NCI-H1092 (cell line): ENCODE measurements at regions not wholly inside any gene's neighbourhood (a gene's known extent, or its start where the extent isn't known, plus 50 kb on each side); places are given as distances from the start of the nearest gene placed in this dataset.

Experiments
- DNase-seq: peaks from one replicate; lab custom pipeline; 2025; lab: John Stamatoyannopoulos, UW

DNA sequence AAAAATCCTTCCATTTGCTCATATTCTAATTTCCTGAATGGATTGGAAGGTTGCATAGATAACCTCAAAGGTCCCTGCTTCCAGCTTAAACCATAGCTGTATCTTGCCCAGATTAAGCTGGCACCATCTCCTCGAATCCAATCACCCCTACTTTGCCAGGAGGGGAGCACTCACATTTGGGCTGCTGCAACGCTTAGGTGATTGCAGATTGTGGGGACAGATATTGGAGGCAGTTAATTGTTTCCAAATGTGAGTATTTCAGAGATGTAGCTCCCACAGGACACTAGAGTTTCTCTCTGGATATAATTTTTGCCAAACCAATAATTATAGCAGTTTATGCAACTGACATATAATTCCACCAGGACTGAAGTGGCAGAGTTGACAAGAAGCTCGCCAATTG, 53.5 kb upstream of the ACSL1 start:
- no peak for DNase-seq

- DNase-seq = no peak
Measured at GRCh38 chr4:184882276-184882675, 56.5 kb upstream of the ACSL1 start.

- DNase-seq = no peak
Measured at GRCh38 chr4:184883024-184883423, 57.3 kb upstream of the ACSL1 start.

- DNase-seq = no peak
Measured at GRCh38 chr4:184884883-184885282, 59.1 kb upstream of the ACSL1 start.

GRCh38 chr4:184885602-184886001, 59.8 kb upstream of the ACSL1 start:
- no peak for DNase-seq

DNA sequence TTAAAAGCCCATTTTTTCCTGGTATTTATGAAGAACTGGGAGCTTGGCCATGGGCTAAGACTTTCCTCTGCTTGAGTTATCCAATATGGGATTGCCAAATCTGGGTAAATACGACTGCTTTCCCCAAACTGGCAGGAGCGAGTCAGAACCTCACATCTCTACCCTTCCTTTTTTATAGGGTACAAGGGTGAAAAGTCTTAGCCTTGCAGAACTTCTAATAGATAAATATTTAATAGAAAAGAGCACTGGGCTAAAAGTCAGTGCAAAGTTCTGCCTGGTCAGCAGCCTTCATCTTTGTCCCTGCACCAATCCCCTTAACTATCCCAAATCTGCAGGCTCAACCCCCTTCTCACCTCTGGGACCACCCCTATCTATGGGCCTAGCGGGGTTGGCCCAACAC, 61.6 kb upstream of the ACSL1 start:
- no peak for DNase-seq

- DNase-seq = no peak
Measured at GRCh38 chr4:184887947-184888346, 62.2 kb upstream of the ACSL1 start.

GRCh38 chr4:184889666-184890335, 64.0 kb upstream of the ACSL1 start:
- no peak for DNase-seq

GRCh38 chr4:184890499-184890898, 64.7 kb upstream of the ACSL1 start:
- no peak for DNase-seq

GRCh38 chr4:184891816-184892397, 66.1 kb upstream of the ACSL1 start:
- DNase-seq = no peak

GRCh38 chr4:184892999-184893398, 67.2 kb upstream of the ACSL1 start:
- no peak for DNase-seq

DNA sequence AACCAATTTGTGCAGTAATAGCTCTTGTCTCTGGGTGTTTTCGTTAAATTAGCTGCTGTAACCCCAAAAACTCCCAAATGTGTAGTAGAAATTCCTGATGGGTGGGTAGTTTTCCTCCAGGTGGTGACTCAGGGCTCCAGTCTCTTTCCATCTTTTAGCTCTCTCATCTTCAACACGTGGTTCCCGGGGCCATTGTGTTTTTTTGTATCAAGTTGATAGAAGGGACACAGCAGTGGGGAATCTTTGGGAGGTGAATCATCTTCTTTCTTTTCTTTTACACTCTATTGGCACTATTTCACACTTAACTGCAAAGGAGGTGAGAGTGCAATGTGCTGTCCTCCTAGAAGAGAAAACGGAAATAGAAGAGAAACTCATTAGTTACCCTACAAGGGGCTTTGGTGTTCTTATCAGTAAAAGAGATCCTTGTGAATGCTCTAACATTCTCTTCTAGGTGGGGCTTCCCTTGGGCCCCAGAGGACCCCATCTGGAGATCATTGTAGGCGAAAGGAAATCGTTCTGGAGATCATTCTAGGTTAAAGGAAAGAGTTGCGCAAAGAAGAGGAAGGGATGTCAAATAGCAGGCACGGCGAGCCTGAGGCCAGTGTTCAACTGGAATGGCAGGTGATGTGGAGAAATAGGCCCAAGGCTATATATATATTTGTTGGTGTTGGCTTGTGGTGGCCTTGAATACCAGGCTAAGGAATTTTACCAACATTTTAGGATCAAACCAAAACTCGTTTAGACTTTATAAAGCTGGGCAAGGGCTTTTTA, 68.2 kb upstream of the ACSL1 start:
- DNase-seq = no peak

- DNase-seq = no peak
Measured at GRCh38 chr4:184895012-184895695, 69.4 kb upstream of the ACSL1 start.

DNA sequence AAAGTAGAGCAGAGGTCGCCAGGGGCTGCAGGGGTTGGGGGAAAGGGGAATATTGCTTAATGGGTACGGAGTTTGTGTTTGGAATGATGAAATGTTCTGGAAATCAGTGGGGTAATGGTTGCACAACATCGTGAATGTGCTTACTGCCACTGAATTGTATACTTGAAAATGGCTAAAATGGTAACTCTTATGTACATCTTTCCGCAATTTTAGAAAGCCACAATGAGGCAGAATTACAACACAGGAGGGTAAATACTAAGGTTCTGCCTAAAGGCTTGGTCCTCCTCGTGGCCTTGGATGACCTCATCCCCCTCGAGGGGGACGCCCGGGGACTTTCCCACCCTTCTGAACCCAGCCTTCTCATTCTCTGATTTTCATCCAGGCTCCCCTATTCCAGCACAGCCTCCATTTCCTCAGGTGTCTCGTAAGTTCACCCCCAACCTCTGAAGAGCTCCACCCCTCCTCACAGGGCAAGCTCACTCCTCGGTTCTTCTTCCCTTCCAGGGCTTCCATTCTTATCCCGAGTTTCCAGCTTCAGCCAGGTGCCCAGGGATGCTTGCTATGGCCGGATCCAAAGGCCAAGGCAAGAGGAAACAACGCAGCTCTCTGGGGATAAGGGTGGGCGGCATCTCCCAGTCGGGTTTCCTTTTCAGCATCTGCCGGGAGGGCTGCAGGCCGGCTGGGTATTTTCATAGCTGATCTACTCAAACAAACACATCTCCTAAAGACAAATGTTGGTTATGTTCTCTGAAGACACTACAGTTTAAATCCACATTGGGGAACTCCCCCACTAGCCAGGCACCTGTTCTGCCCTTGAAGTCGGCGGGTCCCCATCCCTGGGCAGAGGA, 71.3 kb upstream of the ACSL1 start:
- DNase-seq = no peak

DNA sequence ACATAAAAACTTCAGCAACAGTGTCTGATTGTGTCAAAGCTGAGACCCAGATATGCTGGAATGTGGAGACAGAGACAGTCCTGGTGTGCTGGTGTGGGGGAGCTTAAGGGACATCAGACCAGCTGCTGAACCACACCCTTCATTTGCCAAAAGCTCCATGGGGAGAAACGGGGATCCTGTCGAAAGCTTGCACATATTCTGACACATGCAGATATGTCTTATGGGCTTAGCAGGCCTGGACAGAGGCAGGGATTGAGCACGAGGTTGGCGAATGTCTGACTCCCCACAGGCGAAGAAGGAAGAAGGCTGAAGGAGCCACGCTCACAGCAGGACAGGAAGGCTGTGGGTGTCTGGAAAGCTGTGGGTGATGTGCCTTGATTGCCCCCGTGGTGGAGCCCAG, 72.1 kb upstream of the ACSL1 start:
- DNase-seq = no peak

DNA sequence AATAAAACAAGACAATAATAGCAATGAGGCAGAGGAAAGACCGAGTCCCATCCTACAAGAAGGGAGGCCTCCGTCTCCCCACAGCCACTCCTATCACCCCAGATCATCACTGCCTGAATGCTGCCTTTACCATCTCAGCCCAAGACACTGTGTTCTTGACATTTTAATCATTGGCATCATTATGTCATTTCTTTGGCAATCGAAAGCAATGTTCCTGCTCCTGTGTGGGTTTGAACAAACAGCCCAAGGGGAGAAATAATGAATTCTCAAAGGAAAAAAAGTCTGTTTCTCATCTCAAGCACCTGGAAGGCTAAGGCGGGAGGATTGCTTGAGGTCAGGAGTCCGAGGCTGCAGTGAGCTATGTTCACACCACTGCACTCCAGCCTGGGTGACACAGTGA, 73.0 kb upstream of the ACSL1 start:
- DNase-seq = no peak

DNA sequence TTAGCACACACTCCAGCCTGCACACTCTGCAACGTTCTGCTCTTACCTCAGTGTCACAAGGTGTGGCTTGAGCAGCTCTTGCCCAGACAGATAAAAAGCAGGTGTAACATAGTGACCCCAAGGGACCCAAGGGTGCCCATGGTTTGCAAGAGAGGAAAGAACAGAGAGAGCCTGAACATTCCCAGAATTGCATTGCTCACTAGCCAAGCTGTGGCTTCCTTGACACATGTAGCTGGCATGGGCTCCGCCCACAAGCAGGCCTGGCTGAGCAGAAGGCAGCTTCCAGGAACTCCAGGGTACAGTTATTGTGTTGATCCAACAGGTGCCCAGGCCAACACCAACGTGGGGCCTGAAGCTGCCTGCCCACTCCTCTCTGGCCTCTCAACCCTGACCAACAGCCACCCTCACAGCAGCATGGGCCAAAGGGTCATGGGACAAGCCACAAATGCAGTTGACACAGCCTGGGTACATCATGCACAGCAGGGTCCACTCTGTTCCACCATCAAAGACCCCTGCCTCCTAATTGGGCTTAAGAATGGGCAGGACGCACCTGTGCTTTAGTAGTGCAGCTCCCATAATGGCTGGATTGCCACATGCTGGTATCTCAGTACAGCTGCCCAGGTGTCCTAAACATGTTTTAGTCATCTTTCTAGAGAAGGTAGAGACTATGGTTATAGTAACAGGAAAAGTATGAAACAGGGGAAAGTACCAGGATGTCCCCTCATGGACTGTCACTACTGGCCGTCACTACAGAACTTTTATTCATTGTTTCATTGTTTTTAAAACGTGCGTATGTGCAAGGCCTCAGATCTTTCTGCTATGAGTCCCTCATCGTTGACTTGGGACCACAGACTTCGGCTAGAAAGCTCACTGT, 73.7 kb upstream of the ACSL1 start:
- no peak for DNase-seq

- no peak for DNase-seq
Measured at GRCh38 chr4:184900184-184900583, 74.4 kb upstream of the ACSL1 start.

DNA sequence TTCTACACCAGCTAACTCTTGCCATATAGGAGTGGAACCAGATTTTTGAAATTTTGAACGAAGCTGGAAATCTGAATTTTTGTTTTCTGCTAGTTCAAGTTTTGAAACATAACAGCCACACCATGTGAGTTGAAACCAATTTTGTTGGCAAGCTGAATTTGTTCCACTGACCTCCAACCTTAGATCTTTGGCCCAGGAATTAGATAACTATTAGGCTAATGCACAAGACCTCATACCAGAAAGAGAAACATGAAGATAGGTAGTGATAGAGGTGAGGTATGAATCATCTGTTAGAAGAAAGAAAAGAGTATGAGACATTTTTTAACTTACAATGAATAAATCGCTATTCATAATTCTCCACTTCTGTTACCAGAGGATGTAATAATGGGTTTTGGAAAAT, 76.8 kb upstream of the ACSL1 start:
- no peak for DNase-seq

- DNase-seq = no peak
Measured at GRCh38 chr4:184906480-184907097, 80.8 kb upstream of the ACSL1 start.
